Endothelial cell of umbilical vein (primary cell): ENCODE measurements at regions not wholly inside any gene's neighbourhood (a gene's known extent, or its start where the extent isn't known, plus 50 kb on each side); places are given as distances from the start of the nearest gene placed in this dataset.

ENCODE experiments used
- BruUV-seq: library from RNA; stranded (reverse); fragments of 400-500 nt; replicated peaks from 2 replicates; lab custom pipeline; 2021; lab: Mats Ljungman, UMichigan
- CTCF ChIA-PET: fragments of 300-600, 350-600 bp; sonication (Branson Sonifier 250); formaldehyde crosslinking; loops from one replicate; lab custom pipeline; 2021; ENCODE audit warnings: antibody characterized with exemption, inconsistent platforms; lab: Charles Lee
- POLR2A ChIA-PET: fragments of 300-600, 350-600 bp; sonication (Branson Sonifier 250); formaldehyde crosslinking; loops from one replicate; lab custom pipeline; 2021; ENCODE audit warnings: antibody characterized with exemption, inconsistent platforms; lab: Charles Lee
- DNase-seq: peaks from one replicate; pipeline ENCODE4 v3.0.0-alpha.2; 2011; ENCODE audit warnings: low read depth, low spot score
- FAIRE-seq: peaks from 2 replicates; lab custom pipeline; 2011; peaks lifted over from hg19 to GRCh38; lab: Jason Lieb, UNC
- H2AFZ ChIP-seq: 2 replicates; pipeline ENCODE4 v1.6.0; 2012; ENCODE audit warnings: low read depth, low read length, control low read depth, inconsistent platforms
- H3K27ac ChIP-seq: 2 replicates; pipeline ENCODE4 v1.5.1; 2011; ENCODE audit warnings: low read depth, mild to moderate bottlenecking, control low read depth, low read length, moderate library complexity; ENCODE audit not compliant: insufficient read depth
- H3K27me3 ChIP-seq, 2 experiments: 2 replicates each; pipeline versions ENCODE4 v1.6.0 to v1.6.1; 2011; ENCODE audit warnings: low read length in 2 of 2, mixed read lengths in 1 of 2; ENCODE audit not compliant: control insufficient read depth in 2 of 2, insufficient read depth in 2 of 2
- H3K36me3 ChIP-seq, 2 experiments: 2 replicates in 1 of 2; 3 replicates in 1 of 2; pipeline ENCODE4 v1.5.1; 2011; ENCODE audit warnings: low read length in 2 of 2, mild to moderate bottlenecking in 1 of 2, moderate library complexity in 1 of 2; ENCODE audit not compliant: control insufficient read depth in 2 of 2, insufficient read depth in 2 of 2; ENCODE audit errors: extremely low read depth in 1 of 2
- H3K4me1 ChIP-seq: 3 replicates; pipeline ENCODE4 v1.5.1; 2011; ENCODE audit warnings: mild to moderate bottlenecking, low read length; ENCODE audit not compliant: control insufficient read depth, insufficient read depth; ENCODE audit errors: extremely low read depth
- H3K4me2 ChIP-seq: 2 replicates; pipeline ENCODE4 v1.6.1; 2011; ENCODE audit warnings: low read length, control low read depth, mixed read lengths; ENCODE audit not compliant: insufficient read depth
- H3K4me3 ChIP-seq, 3 experiments: fragments of 200-600 bp in 1 of 3; sonication (generic), shearing (Covaris generic) in 1 of 3; replicated peaks in 1 of 3; 2 replicates each; pipeline ENCODE4 v1.5.1; 2011 to 2016; ENCODE audit warnings: control low read depth in 3 of 3, low read length in 3 of 3, mild to moderate bottlenecking in 2 of 3, inconsistent platforms in 1 of 3, low read depth in 1 of 3, moderate library complexity in 1 of 3; ENCODE audit not compliant: insufficient read depth in 1 of 3
- H3K79me2 ChIP-seq: 2 replicates; pipeline ENCODE4 v1.6.0; 2012; ENCODE audit warnings: low read length, inconsistent platforms; ENCODE audit not compliant: control insufficient read depth, insufficient read depth
- H3K9ac ChIP-seq: replicated peaks from 2 replicates; pipeline ENCODE3; 2011; ENCODE audit warnings: low read length, control low read depth; ENCODE audit not compliant: insufficient read depth; ENCODE audit errors: extremely low read depth
- H3K9me1 ChIP-seq: replicated peaks from 3 replicates; pipeline ENCODE4 v1.6.0; 2011; ENCODE audit warnings: mild to moderate bottlenecking, low read length; ENCODE audit not compliant: control insufficient read depth, insufficient read depth; ENCODE audit errors: extremely low read depth
- H3K9me3 ChIP-seq: replicated peaks from 2 replicates; pipeline ENCODE4 v1.5.1; 2012; ENCODE audit warnings: low read length, inconsistent platforms; ENCODE audit not compliant: control insufficient read depth, insufficient read depth
- H4K20me1 ChIP-seq: replicated peaks from 2 replicates; pipeline ENCODE3; 2011; ENCODE audit warnings: mild to moderate bottlenecking, low read length; ENCODE audit not compliant: control insufficient read depth, insufficient read depth; ENCODE audit errors: extremely low read depth
- EZH2 ChIP-seq: IDR thresholded peaks from 2 replicates; pipeline ENCODE4 v1.6.1; 2012; ENCODE audit warnings: borderline replicate concordance, low read depth, mild to moderate bottlenecking, moderate library complexity, low read length, inconsistent platforms; ENCODE audit not compliant: severe bottlenecking
- FOS ChIP-seq: IDR thresholded peaks from 2 replicates; pipeline ENCODE4 v1.6.1; 2011; ENCODE audit warnings: mild to moderate bottlenecking, low read length, moderate library complexity, borderline replicate concordance; ENCODE audit not compliant: insufficient read depth
- GATA2 ChIP-seq: IDR thresholded peaks from 2 replicates; pipeline ENCODE4 v1.7.0; 2011; ENCODE audit warnings: low read depth, mild to moderate bottlenecking, moderate library complexity, mixed read lengths, low read length; ENCODE audit not compliant: insufficient read length, insufficient read depth
- JUN ChIP-seq: IDR thresholded peaks from 2 replicates; pipeline ENCODE4 v1.6.1; 2011; ENCODE audit warnings: borderline replicate concordance, low read depth; ENCODE audit not compliant: insufficient read length, insufficient read depth
- MAX ChIP-seq: IDR thresholded peaks from 2 replicates; pipeline ENCODE4 v1.6.1; 2011; ENCODE audit not compliant: insufficient read depth, insufficient read length
- POLR2A ChIP-seq: IDR thresholded peaks from 2 replicates; pipeline ENCODE4 v1.6.1; 2012; ENCODE audit warnings: low read depth, mild to moderate bottlenecking, control low read depth, low read length
- dilution Hi-C: fragments of 300-500 bp; cut with MboI; formaldehyde crosslinking; loops from one replicate; pipeline ENCODE4 v1.15.0; 2019; ENCODE audit warnings: low sequenced_read_pairs; ENCODE audit not compliant: extremely low pct_ligation_motif_present
- intact Hi-C: fragments of 100-400 bp; cut with micrococcal nuclease; formaldehyde crosslinking; loops from one replicate; pipeline ENCODE4 v1.10.0; 2022
- TF ChIP-seq, protein P1 (sequence below), 2 donors: IDR thresholded peaks; 1 replicate in 1 of 2; 2 replicates in 1 of 2; pipeline ENCODE4 v1.5.1; 2011; ENCODE audit warnings: low read length in 2 of 2, mild to moderate bottlenecking in 2 of 2, moderate library complexity in 2 of 2, control low read depth in 1 of 2, inconsistent platforms in 1 of 2, low read depth in 1 of 2; ENCODE audit not compliant: insufficient read depth in 1 of 2; ENCODE audit errors: extremely low read depth in 1 of 2

DNA sequence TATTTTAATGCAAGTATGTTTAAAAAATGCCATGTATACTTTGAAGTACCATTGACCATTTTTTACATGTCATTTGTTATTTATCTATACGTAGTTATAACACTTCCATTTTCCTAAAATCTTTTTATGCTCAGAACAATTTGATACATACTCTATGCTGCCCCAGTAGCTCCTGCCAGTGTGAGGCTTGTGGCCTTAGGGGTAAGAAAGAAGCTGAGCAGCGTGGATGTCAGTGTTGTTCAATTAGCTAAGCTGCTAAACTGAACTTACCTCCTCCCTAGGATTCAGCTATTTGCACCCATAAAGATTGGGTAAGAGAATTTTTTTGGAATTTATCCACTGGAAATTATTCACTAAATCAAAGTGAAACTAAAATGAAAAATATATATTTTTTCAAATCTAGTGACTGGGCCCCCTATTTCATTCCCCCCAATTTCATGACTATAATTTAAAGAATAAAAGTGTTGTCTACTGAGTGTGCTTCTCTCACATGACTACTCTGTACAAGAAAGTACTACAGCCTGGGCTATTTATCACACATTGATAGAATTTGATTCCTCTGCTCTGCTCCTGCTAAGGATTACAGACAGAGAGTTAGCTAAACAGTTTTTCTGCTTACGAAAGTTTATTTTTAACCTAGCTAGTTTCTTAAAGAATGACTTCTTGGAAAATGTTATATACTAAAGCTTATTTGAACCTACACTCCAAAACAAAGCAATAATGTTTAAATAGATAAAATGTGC lies 1030.3 kb upstream of the ADGRL4 start:
- no peaks in the 10 kb centered on the region for H4K20me1 ChIP-seq
- H2AFZ ChIP-seq = peak overlapping the region; percentile 76
- H3K4me1 ChIP-seq = no peaks in the 10 kb centered on the region
- ChIA-PET CTCF (interaction anchor here (0.8 to 2.2 kb wide), 6 partner anchors 8 to 1197 kb away, joined by 3 to 5 read pairs (median 3); no protein-coding TSS in a partner anchor), POLR2A (no interaction called here)
- peak overlapping the region; percentile 16 for H3K4me2 ChIP-seq
- H3K9me3 ChIP-seq = no peaks in the 10 kb centered on the region
- H3K27me3 ChIP-seq = no peaks in the 10 kb centered on the region
- H3K27ac ChIP-seq = no peak overlapping the region
- DNase-seq (no peak), FAIRE-seq (no peak)
- intact Hi-C loops = no loop called here
- H3K36me3 ChIP-seq = no peaks in the 10 kb centered on the region
- H3K79me2 ChIP-seq = no peaks in the 10 kb centered on the region
- dilution Hi-C loops = no loop called here
- TF ChIP-seq JUN = no peak
- TF ChIP-seq MAX = no peak
- TF ChIP-seq GATA2 = no peak
- no peak for TF ChIP-seq FOS
- no peak for TF ChIP-seq EZH2
- TF ChIP-seq POLR2A = no peak
- TF ChIP-seq, protein P1, sequence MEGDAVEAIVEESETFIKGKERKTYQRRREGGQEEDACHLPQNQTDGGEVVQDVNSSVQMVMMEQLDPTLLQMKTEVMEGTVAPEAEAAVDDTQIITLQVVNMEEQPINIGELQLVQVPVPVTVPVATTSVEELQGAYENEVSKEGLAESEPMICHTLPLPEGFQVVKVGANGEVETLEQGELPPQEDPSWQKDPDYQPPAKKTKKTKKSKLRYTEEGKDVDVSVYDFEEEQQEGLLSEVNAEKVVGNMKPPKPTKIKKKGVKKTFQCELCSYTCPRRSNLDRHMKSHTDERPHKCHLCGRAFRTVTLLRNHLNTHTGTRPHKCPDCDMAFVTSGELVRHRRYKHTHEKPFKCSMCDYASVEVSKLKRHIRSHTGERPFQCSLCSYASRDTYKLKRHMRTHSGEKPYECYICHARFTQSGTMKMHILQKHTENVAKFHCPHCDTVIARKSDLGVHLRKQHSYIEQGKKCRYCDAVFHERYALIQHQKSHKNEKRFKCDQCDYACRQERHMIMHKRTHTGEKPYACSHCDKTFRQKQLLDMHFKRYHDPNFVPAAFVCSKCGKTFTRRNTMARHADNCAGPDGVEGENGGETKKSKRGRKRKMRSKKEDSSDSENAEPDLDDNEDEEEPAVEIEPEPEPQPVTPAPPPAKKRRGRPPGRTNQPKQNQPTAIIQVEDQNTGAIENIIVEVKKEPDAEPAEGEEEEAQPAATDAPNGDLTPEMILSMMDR (IDR thresholded peaks at IDR 0.05; ENCODE audit: extremely low read depth in 1 of 2, insufficient read depth in 1 of 2, low read depth in 1 of 2, low read length in 2 of 2) = no peak
- H3K9me1 ChIP-seq = no peaks in the 10 kb centered on the region
- no peak overlapping the region for H3K9ac ChIP-seq
- BruUV-seq = no TSS peak
- no peak overlapping the region for H3K4me3 ChIP-seq
